ENCODE measurements at regions not wholly inside any gene's neighbourhood (a gene's known extent, or its start where the extent isn't known, plus 50 kb on each side); places are given as distances from the start of the nearest gene placed in this dataset.
"Not testable (repeated sequence)": the region's sequence is repeated elsewhere in the genome, so short reads cannot be mapped to it uniquely, and the experiment has no call there.

DNA sequence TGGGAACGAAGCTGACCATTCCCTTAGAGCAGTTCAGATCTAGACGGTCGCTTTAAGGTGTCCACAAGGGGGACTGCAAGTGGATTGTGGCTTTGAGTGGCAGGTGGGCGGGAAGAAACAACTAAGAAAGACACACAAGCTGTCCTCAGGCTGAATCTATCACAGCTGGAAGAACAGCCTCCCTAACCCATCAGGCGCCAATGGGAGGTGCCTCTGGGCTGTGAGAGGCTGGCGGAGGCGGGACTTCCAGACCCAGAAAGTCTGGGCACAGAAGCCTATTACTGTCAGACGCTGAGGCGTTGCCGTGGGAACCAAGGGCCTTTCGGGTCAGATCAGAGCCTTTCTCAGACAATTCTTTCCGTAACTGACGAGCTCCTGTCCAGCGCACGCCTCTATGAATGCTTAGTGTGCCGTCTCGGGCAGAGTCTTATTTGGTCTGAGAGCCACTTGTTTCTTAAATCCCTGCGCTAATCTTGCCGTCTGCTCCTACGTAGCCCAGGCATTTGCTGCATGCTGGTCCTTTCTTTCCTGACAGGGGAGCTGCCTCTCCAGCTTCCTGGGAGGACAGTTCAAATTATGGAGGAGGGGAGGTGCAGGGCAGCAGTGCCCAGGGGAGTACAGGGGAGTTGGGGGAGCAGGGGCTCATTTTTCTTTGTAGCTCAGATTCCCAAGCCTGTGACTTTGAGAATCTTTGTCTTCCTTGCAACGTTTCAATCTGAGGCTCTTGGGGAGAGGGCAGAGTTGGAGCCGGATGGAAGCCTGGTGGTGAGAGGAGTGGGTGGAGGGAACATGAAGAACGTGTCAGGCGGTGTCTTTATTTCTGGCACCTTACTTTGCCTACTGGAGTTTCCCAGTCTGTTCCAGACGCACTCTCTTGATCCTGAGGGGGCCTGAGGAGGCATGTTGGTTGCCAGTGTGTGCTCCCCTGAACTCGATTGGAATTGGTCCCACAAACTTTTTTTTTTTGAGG, 618.7 kb downstream of the KCNJ18 start:
- peak; percentile 41 for DNase-seq

DNA sequence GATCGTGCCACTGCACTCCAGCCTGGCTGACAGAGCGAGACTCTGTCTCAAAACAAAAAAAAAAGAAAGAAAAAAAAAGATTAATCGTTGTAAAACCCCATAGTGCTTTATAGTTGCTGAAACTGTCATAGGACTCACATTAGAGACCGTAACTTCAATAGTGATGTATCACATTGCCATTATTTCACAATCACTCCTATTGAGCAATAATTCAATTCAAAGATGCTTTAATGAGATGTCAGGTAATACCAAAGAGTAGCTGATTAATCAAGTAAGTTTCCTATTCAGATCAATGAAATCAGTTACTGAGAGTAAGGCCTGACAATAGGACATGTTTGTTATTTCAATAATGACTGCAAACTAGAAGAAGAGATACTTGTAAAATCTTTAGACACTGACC, 628.7 kb downstream of the KCNJ18 start:
- DNase-seq = not testable (repeated sequence)

- DNase-seq = not testable (repeated sequence)
Measured at GRCh38 chr17:22322893-22323550, 630.7 kb downstream of the KCNJ18 start.

- DNase-seq = no peak
Measured at GRCh38 chr17:22337467-22337866, 645.1 kb downstream of the KCNJ18 start.

- not testable (repeated sequence) for DNase-seq
Measured at GRCh38 chr17:22356603-22357002, 664.3 kb downstream of the KCNJ18 start.

DNA sequence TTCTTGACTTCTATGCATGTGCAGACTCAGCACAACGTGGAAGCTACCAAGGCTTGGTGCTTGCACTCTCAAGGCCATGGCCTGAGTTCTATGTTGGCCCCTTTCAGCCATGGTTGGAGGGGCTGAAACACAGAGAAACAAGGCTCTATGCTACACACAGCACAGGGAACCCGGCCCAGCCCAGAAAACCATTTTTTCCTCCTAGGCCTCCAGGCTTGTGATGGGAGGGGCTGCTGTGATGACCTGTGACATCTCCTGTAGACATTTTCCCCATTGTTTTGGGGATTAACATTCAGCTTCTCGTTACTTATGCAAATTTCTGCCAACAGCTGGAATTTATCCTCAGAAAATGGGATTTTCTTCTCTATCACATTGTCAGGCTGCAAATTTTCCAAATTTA, 678.7 kb downstream of the KCNJ18 start:
- DNase-seq = not testable (repeated sequence)

GRCh38 chr17:22373911-22374310, 681.6 kb downstream of the KCNJ18 start:
- no peak for DNase-seq

DNA sequence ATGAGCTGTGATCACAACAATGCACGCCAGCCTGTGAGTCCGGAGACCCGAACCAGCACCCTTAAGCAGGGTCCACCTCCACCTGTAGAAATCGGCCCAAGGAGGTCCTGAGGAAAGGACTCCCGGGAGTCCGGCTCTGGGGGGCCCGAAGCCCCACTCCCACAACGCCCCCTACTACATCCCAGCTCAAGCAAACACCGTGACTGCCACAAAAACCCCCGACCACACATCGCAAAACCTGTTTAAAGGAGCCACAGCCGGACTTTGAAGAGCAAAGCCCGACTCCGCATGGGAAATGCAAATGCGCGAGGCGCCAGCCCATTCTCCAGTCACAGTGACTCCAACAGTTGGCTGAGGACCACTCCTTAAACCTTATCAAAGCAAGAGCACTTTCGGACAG, 682.4 kb downstream of the KCNJ18 start:
- DNase-seq = no peak

GRCh38 chr17:22376747-22377146, 684.4 kb downstream of the KCNJ18 start:
- not testable (repeated sequence) for DNase-seq

GRCh38 chr17:22378748-22379147, 686.4 kb downstream of the KCNJ18 start:
- DNase-seq = not testable (repeated sequence)

GRCh38 chr17:22381589-22381988, 689.3 kb downstream of the KCNJ18 start:
- not testable (repeated sequence) for DNase-seq

GRCh38 chr17:22383772-22384460, 691.6 kb downstream of the KCNJ18 start:
- DNase-seq = not testable (repeated sequence)

DNA sequence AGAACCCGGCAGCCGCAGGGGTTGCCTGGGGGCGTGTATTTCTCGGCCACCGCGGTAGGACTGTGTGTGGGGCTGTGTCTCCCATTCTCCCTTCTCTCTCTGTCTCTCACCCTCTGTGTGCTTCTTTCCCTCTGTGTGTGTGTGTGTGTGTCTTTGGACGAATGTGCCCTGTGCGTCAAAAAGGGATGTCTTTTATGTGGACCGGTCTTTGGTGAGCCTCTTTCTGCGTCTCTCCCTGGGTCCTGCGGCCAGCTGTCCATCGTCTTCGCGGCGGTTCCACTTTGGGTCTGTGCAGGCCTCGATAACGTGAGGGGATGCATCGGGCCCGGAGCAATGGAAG, 692.1 kb downstream of the KCNJ18 start:
- not testable (repeated sequence) for DNase-seq

- DNase-seq = not testable (repeated sequence)
Measured at GRCh38 chr17:22398446-22398845, 706.1 kb downstream of the KCNJ18 start.

DNA sequence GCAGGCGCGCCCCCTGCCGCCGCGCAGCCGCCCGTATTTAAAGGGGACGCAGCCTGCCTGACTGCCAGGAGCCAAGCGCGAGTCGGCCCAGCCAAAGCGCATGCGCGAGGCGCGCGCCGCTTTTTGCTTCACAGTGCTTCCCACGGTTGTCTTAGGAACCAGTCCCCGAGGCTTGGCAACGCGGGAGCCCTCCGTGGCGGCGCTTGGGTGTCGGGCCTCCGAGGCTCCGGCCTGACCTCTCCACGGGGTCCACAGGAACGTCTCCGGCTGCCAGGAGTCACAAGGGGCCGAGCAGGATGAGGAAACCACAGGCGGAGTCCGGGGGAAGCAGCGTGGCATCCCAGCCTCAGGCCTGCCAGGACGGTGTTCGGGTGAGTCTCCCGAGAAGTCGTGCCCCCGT, 706.7 kb downstream of the KCNJ18 start:
- not testable (repeated sequence) for DNase-seq

GRCh38 chr17:22405080-22405479, 712.8 kb downstream of the KCNJ18 start:
- DNase-seq = not testable (repeated sequence)

DNA sequence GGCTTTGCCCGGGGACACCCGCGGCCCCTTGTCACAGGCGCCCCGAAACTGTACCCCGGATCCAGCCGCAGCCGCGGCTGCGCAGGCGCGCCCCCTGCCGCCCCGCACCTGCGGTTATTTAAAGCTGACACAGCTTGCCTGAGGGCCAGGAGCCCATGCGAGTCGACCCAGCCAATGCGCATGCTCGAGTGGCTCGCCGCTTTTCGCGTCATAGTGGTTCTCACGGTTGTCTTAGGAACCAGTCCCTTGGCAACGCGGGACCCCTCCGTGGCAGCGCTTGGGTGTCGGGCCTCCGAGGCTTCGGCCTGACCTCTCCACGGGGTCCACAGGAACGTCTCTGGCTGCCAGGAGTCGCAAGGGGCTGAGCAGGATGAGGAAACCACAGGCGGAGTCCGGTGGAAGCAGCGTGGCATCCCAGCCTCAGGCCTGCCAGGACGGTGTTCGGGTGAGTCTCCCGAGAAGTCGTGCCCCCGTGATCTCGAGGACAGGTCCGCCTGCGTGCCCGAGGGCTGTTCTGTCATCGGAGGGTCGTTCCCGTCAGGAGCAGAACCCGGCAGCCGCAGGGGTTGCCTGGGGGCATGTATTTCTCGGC, 716.9 kb downstream of the KCNJ18 start:
- DNase-seq = no peak

DNA sequence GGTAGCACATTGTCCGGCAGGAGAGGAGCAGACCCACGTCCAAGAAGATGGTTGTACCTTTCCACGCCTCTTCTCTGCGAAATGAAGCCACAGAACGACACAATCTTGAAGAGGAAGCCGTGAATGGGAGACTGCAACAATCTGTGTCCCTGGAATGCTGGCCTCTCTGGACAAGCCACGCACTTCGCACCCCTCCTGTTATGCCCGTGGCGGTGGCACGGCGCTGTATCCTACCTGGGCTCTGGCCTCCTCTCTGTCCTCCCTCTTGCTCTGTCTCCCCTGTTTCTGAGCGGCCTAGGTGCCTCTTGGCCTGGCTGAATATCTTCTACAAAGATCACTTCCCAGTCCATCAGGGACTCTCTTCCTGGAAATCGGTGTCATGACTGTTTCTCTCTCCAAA, 717.8 kb downstream of the KCNJ18 start:
- no peak for DNase-seq

- no peak for DNase-seq
Measured at GRCh38 chr17:22411185-22411784, 719.0 kb downstream of the KCNJ18 start.

GRCh38 chr17:22435231-22435974, 743.1 kb downstream of the KCNJ18 start:
- DNase-seq = no peak

GRCh38 chr17:22441776-22442175, 749.5 kb downstream of the KCNJ18 start:
- no peak for DNase-seq

DNA sequence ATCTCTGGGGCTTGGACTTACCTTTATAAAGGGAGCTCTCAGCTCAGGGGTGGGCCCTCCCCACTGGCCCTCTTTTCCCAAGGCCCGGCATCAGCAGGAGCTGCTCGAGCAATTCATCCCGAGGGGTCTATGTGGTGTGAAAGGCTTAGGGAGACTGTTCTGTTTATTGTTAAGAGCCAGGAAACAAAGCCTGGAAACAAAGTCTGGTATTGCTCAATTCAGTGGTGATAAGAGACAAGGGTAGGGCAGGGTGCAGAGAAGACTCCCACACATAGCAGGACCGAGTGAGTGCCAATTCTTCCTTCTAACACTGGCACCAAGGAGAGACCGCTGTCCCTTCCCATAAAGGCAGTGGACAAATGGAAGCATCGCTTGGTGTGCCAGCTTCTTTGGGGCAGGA, 750.7 kb downstream of the KCNJ18 start:
- no peak for DNase-seq
